C4-2B (cell line): ENCODE measurements at regions not wholly inside any gene's neighbourhood (a gene's known extent, or its start where the extent isn't known, plus 50 kb on each side); places are given as distances from the start of the nearest gene placed in this dataset.

Experiments used
- ZFX ChIP-seq: fragments of 450-650 bp; IDR thresholded peaks from 2 replicates; pipeline ENCODE4 v1.6.1; 2017
- TF ChIP-seq, protein P1 (sequence below): fragments of 450-650 bp; conservative IDR thresholded peaks from 2 replicates; pipeline ENCODE4 v1.5.1; 2017; ENCODE audit warnings: mild to moderate bottlenecking

DNA sequence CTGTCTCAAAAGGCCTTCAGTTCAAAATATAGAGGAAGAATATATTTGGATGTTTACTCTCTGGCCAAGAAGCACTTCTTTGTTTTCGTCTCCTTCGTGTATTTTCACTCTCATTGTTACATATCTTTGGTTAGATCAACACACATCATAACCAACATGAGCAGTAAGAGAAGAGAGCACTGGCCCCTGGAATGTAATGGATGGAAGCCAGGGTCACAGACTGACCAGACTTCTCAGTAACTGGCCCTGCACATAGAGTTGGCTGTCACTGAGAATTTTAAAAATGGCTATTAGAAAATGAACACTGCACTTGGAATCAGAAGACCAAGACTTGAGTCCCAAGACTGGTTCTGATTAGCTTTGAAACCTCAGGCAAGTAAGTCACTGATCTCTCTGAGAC, 215.9 kb upstream of the RRP15 start:
- TF ChIP-seq, protein P1, sequence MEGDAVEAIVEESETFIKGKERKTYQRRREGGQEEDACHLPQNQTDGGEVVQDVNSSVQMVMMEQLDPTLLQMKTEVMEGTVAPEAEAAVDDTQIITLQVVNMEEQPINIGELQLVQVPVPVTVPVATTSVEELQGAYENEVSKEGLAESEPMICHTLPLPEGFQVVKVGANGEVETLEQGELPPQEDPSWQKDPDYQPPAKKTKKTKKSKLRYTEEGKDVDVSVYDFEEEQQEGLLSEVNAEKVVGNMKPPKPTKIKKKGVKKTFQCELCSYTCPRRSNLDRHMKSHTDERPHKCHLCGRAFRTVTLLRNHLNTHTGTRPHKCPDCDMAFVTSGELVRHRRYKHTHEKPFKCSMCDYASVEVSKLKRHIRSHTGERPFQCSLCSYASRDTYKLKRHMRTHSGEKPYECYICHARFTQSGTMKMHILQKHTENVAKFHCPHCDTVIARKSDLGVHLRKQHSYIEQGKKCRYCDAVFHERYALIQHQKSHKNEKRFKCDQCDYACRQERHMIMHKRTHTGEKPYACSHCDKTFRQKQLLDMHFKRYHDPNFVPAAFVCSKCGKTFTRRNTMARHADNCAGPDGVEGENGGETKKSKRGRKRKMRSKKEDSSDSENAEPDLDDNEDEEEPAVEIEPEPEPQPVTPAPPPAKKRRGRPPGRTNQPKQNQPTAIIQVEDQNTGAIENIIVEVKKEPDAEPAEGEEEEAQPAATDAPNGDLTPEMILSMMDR, result no peak
- TF ChIP-seq ZFX, result no peak
